Testis (tissue), 2 donors: ENCODE measurements at regions not wholly inside any gene's neighbourhood (a gene's known extent, or its start where the extent isn't known, plus 50 kb on each side); places are given as distances from the start of the nearest gene placed in this dataset.

Experiments used
- CTCF ChIP-seq, 3 experiments: fragments of 450-650 bp in 2 of 3; fragments of 200-600 bp in 1 of 3; sonication (generic) in 1 of 3; IDR thresholded peaks; one replicate each; pipeline ENCODE4 v1.5.1; 2016 to 2019; ENCODE audit warnings: antibody characterized with exemption in 3 of 3, mild to moderate bottlenecking in 2 of 3, moderate library complexity in 1 of 3
- POLR2A ChIP-seq: fragments of 450-650 bp; IDR thresholded peaks from one replicate; pipeline ENCODE4 v1.6.1; 2017; ENCODE audit warnings: antibody characterized with exemption, mild to moderate bottlenecking, moderate library complexity

DNA sequence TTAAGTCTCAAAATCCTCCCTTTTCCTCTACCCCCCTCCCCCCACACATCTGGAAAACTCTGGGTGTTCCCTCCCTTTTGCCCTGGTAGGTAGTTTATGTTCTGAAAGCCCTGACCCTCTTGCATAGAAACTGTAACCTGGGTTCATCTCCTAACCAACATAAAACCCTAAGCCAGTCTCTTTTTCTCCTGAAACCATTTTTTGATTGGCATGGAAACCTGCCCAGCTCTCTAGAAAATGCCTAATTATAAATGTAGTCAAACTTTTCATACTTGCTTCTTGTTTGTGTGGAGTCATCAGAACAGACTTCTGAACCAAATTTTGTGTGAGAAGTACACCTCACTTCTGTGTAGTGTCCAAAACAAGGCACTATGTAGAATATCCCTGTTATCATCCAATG is 1264.4 kb downstream of the SI start:
- TF ChIP-seq POLR2A: no peak
- no peak for TF ChIP-seq CTCF (IDR thresholded peaks at IDR 0.05)
